HG02678 (cell line): ENCODE measurements at regions not wholly inside any gene's neighbourhood (a gene's known extent, or its start where the extent isn't known, plus 50 kb on each side); places are given as distances from the start of the nearest gene placed in this dataset.

ENCODE experiments used
- ATAC-seq: cut with Tn5 transposase; IDR thresholded peaks from one replicate; pipeline ENCODE4 v1.9.1; 2021; ENCODE audit warnings: mild to moderate bottlenecking, moderate library complexity; ENCODE audit not compliant: unreplicated experiment

DNA sequence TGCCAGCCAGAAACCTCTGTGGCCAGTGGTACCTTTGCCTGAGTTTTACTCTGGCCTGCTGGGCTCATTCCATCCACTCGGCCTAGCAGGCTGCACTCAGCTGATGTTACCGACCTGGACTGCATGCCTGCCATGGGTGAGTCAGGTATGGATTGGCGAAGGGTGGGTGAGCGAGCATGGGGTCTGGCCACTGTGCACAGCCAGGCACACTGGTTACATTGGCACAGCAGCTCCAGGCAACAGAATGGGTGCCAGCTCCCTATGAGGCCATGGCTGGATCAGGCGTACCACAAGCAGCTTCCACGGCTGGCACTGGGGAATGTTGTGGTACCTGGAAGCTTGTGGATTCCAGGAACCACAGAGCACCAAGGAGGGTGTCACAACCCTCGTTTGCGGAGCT lies 685.7 kb downstream of the SLC16A7 start:
- no peak for ATAC-seq

DNA sequence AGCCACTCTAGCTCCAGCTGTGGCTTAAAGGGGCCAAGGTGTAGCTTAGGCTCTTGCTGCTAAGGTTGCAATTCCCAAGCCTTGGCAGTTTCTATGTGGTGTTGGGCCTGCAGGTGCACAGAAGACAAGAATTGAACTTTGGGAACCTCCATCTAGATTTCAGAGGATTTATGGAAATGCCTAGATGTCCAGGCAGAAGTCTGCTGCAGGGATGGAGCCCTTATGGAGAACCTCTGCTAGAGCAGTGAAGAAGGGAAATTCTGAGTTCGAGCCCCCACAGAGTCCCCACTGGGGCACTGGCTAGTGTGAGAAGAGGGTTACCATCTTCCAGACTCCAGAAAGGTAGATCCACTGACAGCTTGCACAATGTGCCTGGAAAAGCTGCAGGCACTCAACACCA lies 694.7 kb downstream of the SLC16A7 start:
- ATAC-seq, result no peak

DNA sequence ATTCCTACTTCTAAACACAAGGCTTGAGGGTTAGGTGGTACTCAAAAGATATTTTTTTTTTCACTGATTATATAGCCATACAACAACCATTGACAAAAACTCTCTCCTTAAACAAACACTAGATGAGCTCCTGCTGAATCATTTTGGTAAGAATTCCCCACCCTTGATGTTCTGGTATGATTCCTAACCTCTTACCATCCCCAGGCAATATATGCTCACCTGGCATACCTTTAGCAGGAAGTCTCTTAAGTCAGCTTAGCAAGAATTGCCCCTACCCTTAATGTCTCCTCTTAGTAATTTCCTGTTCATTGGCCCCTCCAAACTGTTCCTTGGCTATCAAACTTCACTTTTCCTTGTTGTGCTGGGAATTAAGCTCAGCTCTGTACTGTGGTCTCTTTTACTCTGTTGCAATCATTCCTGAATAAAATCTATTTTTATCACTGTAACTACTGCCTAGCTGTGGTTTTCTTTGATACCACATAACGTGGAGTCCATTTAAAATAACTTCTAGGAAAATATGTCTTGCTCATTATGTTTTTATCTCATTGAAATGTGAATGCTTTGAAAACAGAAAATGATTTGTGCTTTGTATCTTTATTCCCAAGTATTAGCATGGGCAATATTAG lies 712.6 kb downstream of the SLC16A7 start:
- ATAC-seq, result no peak

DNA sequence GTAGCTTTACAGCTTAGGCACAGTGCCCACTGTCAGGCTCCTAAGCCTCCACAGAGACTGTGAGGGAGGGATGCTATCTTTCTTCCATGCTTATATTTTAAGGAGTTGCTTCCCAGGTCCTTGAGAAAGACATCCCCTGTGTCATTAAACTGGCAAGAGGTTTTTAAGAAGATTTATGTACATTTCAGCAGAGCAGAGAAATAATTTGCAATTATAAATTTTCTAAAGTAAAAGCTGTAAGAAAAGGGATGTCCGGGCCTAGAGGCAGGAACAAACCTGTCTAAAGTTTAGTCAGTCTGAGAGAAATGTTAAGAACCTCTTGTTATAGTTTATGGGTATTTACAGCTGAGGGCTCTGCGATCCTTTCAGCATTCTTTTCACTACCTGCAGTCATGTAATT lies 716.1 kb downstream of the SLC16A7 start:
- ATAC-seq, result no peak

DNA sequence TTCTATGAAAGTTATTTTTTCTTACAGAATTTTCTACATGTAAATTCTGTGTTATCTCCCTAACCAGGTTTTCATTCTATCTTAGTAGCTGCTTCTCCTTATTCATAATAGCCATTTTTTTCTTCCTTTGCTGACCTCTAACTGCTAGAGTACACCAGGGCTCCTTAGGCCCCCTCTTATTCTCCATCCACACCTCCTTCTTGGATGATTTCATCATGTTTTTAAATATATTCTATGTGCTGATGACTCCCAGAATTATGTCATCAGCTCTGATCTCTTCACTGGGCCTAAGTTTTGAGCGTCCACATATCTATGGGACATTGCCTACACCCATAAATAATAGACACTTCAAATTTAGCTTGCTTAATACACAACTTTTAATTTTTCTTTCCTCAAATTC lies 721.5 kb downstream of the SLC16A7 start:
- ATAC-seq, result no peak

DNA sequence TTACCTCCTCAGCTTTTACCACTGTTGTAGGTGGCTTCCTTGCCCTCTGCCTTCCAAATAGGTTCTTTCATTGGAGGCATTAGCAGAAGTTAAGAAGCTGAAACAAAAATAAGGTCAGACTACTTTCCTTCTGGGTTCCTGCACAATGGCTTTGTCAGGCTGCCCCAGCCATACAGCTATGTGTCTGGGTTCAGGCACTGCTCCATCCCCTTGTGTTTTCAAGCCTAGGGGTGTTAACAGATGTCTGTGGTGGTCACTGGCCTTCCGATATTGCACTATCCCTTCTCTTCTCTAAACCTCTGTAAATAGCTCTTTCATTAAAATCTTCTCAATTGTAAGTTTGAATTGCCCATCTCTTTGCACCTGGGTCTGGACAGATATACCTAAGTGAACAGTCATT lies 728.9 kb downstream of the SLC16A7 start:
- no peak for ATAC-seq

DNA sequence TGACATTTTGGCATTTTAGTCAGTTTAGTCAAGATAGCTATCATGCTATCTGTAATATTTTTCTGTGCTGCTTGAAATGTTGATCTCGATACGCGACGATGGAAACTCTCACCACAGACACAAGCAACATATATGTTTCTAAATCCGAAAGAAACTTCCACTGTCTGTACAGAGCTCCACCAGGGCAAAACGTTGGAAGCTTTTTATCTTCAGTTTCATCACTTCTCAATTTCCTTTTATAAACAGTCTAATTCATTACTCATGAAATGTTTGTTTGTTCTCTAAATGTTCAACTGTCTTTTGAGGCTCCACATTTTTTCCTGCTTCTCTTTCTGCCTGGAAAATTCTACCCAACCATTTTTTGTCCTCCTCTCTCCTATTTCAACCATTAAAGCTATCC lies 737.6 kb downstream of the SLC16A7 start:
- no peak for ATAC-seq

DNA sequence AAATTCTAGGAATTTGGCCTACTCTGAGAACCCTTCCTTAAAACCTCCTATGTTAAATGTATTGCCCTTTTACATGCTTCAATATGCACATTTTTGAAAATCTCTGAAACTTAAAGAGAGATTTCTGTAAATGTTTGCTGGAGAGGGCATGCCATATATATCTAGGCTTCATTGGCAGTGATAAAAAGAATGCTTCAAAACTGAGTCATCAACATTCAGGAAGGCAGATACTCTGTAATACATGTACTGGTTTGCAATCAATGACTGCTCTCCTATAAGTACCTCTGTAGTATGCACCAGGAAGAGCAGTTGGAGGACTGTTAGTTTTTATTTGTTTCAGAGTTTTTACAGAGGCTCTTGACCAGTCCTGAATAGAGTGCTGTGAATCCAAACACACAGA lies 739.9 kb downstream of the SLC16A7 start:
- ATAC-seq, result no peak

DNA sequence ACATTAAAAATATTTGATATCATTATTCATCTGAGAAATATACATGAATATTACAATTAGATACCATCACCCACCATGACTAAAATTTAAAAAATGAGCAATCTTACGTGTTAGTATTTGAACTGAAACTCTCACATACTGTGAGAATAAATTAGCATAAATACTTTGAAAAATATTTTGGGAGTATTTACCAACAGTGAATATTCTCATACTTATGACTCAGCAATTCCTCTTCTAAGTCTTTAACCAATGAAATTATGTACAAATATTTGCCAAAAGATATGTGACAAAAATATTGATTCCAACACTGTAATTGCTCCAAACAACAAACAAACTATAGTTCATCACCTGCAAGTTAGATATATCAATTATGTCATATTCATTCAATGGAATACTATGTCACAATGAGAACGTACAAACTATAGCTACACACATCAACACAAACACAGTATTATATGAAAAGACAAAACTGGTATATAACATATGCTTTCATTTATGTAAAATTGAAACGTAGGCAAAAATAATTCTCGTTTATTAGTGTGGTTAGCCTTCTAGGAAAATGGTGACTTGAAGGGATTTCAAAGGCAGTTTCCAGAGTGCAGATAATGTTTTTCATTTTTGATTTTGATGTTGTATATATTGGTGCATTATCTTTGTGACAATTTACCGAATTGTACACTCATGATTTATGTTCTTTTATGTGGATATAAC lies 742.2 kb downstream of the SLC16A7 start:
- no peak for ATAC-seq

DNA sequence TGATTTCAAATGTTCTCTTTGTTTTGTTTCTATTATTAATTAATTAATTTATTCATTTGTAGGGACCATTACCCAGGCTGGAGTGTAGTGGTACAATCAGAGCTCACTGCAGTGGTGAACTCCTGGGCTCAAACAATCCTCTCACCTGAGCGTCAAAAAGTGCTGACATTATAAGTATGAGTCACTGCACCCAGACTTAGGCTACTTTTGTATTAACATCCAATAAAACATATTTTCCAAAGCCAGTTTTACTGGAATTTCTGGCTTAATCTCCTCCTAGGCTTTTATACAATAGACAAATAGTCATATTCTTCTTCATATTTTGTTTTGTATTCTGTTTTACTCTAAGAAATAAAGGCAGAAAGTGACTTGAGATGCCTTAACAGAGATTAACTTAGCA lies 749.6 kb downstream of the SLC16A7 start:
- no peak for ATAC-seq

DNA sequence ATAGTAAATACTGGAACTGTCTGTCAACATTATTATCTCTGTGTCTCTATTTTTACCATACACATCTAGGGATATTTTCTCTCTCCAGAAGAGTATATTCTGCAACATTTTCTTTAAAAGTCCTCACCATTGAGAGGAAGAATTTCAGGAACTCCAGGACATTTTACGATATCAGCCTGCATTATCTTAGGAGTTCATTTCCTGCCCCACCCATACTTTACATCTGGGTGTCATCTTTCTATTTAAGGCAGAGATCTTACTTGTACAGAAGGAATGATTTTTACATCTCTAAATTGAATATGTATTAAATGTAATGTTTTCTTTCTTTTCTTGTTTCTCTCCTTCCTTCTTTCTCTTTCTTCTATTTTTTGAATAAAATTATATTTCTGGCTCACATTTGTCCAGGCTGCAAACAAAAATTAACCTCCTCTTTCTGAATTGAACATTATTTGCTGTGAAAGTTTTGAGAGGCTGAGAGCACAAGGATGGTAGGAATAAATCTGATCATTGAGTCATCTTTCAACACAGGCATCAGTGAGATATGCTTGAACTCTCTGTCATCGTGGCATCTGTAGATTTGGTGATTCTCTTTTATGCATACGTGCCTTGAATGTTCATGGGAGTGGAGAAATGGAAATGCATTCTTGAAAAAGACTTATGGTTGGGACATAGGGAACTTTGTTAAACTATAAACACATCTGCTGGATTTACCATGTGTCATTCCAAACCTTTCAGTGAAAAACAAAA lies 753.6 kb downstream of the SLC16A7 start:
- no peak for ATAC-seq

DNA sequence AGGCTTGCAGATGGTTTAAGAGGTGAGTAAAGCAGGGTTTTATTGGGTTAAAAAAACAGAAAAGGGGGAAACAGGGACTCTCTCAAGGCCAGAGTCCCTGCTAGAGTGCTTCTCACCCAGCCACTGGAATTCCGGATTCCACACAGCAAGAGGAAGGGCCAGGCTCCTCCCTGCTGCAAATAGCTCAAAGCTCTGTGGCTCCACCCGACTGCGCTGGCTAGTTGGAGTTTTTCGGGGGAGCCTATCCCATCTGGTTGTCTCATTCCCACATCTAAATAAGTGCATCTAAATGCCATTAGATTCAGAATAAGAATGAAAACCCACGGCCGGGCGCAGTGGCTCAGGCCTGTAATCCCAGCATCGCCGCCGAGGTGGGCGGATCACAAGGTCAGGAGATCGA lies 791.5 kb downstream of the SLC16A7 start:
- no peak for ATAC-seq

DNA sequence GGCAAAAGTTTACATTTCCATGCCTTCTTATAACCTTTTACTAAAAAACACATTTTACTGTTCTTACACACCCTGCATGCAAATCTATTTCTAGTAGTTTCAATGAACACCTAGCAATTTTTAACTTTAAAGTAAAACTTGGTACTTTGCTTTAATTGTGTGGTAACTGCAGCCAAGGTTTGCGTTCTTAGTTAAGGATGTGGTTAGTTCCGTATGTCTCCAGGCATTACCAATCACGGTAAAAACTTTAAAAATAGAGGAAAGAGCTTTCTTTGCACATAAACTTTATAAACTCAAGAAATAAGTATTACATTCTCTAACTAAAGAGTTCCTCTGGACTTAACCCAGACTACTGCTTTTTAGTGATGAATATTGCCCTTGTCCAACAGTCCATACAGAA lies 795.2 kb downstream of the SLC16A7 start:
- no peak for ATAC-seq

DNA sequence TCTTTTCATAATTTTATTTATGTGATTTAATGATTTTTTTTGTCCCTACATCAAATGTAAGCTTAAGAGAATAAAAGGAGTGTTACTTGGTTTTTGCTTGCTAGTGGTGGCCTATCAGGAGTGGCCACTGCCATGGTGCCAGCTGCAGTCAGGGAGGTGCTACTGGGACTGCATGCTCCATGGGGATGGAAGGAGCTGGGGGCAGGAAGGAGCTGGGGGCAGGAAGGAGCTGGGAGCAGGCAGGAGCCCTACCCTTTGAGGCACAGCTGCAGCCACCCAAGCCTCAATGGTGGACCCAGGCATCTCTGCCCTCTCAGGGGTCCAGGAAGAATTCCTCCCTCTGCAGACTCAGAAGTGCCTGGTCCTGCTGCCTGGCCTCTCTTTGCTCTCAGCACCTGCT lies 796.0 kb downstream of the SLC16A7 start:
- no peak for ATAC-seq

DNA sequence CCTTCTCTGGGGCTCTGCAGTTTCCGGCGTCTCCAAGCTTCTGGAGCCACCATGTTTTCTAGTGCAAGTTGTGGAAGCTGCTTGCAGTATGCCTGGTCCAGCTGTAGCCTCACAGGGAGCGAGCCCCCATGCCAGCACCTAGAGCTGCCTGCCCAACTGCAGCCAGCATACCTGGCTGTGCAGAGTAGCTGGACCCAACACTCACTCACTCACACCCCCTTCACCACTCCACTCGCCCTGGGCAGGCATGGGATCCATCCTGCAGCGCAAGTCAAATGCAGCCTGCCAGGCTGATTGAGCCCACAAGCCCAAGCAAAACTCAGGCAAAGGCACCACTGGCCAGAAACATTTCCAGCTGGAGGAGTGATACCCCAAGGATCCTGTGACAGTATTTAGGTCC lies 797.3 kb downstream of the SLC16A7 start:
- no peak for ATAC-seq

DNA sequence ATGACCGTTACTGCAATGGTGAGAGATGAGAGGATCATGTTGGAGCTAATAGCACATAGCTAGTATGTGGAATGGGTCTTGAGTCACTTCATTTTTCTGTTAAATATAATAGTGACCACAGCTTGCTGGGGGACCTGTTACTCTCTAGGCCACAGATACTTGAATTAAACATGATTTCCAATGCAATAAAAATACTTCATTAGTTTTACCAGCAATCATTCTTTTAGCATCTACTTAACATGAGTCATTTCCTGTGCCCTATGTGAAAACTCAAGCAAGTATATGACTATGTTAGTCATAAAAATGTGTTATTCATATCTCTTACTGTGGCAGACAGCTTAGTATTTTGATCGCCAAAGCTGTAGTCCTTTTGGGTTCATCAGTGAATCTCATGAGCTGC lies 798.8 kb downstream of the SLC16A7 start:
- no peak for ATAC-seq

DNA sequence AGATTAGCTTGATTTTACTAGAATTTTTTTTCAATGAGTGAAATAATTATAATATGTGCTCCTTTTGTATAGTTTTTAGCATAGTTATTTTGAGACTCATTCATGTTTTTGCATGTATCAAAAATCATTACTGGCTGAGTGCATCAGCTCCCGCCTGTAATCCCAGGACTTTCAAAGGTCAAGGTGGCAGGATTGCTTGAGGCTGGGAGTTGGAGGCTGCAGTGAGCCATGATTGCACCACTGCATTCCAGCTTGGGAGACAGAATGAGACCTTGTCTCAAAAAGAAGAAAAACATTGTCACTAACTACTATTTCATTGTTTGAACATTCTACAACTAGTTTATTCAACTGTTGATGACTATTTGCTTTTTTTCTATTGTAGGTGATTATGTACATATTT lies 802.7 kb downstream of the SLC16A7 start:
- ATAC-seq, result no peak

DNA sequence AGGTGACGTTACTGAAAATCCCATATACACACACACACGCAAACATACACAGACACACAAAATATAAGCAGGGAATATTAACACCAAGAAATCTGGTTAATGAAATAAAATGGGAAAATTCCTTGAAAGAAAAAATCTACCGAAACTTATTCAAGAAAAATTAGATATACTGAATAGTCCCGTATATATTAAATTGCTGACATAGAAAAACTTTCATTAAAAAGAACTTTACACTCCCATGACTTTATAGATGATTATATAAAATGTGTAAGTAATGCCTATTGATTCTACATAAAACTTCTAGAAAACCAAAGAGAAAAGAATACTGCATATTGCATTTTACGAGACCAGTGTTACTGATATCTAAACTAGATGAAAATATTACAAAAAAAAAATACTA lies 803.2 kb downstream of the SLC16A7 start:
- ATAC-seq, result no peak

DNA sequence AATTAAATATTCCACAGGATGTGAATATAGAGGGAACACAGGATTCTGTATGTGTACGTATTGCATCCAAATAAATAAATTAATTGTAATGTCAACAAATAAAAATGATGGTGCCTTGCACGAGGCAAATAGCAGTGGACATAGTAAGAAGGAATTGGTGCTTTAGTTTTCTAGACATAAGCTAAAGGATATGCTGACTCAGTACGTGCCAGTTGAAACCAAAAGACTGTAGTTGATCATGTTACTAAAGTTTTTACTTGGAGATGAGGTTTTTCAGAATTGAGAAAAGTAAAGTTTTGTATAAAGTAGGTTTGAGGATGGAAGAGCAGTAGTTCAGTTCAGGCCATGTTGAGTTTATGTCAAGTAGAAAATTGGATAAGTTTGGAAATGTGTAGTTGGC lies 807.2 kb downstream of the SLC16A7 start:
- ATAC-seq, result no peak

DNA sequence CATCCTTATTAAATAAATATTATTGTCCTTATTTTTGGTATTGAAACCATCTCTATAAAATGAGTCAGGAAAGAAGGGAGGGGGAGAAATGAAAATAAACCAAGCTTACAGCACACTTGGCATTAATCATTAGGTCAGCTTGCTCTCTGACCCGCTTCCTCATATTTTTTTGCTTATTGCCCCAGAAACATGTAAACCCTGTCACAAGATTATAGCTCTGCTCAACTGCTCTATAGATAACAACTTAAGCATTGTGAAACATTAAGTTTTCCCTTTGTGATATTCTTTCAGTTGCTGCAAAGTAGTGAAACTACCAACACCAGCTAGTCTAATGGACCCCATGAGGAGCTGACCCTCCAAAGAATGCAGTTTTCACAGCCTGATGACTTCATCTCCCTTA lies 819.5 kb downstream of the SLC16A7 start:
- ATAC-seq, result no peak

DNA sequence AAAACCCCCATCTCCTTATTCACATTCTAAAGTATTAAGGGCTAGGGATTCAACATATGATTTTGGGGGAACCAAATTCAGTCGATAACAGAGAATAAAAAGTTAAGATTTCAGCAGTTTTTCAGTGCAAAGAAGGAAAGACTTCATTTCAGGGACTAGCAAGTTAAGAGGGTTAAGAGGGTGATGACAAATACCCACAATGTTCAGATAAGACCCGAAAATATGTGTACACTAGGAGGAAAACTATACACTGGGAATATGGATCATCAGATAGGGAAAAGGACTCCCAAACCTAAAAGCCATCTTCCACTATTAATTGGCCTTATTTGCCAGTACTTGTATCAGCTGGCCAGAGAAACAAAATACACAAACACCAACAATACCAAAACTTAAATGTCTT lies 824.2 kb downstream of the SLC16A7 start:
- no peak for ATAC-seq

DNA sequence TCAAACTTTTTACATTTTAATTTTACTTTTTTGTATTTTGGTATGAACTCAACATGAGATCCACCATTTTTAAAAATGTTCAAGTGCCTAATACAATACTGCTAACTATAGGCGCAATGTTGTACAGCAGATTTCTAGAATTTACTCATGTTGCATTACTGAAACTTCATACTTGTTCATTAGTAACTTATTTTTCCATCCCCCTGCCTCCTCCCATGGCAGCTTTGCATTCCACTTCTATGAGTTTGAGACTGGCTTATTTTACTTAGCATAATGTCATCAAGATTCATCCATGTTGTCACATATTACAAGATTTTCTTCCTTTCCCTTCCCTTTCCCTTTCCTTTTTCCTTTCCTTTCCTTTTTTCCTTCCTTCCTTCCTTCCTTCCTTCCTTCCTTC lies 825.9 kb downstream of the SLC16A7 start:
- ATAC-seq, result no peak
